Right hindlimb (tissue), 1 donor: ENCODE measurements at regions not wholly inside any gene's neighbourhood (a gene's known extent, or its start where the extent isn't known, plus 50 kb on each side); places are given as distances from the start of the nearest gene placed in this dataset.
"Not testable (repeated sequence)": the region's sequence is repeated elsewhere in the genome, so short reads cannot be mapped to it uniquely, and the experiment has no call there.

Experiments
- DNase-seq: peaks from one replicate; pipeline ENCODE4 v3.0.0-alpha.2; 2018

DNA sequence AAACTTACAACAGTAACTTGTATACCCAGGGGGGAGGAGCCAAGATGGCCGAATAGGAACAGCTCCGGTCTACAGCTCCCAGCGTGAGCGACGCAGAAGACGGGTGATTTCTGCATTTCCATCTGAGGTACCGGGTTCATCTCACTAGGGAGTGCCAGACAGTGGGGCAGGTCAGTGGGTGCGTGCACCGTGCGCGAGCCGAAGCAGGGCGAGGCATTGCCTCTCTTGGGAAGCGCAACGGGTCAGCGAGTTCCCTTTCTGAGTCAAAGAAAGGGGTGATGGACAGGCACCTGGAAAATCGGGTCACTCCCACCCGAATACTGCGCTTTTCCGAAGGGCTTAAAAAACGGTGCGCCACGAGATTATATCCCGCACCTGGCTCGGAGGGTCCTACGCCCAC lies 278.8 kb downstream of the FAM47B start:
- DNase-seq: not testable (repeated sequence)

- DNase-seq: no peak
These were observed 301.6 kb downstream of the FAM47B start for GRCh38 chrX:35244088-35244741.

DNA sequence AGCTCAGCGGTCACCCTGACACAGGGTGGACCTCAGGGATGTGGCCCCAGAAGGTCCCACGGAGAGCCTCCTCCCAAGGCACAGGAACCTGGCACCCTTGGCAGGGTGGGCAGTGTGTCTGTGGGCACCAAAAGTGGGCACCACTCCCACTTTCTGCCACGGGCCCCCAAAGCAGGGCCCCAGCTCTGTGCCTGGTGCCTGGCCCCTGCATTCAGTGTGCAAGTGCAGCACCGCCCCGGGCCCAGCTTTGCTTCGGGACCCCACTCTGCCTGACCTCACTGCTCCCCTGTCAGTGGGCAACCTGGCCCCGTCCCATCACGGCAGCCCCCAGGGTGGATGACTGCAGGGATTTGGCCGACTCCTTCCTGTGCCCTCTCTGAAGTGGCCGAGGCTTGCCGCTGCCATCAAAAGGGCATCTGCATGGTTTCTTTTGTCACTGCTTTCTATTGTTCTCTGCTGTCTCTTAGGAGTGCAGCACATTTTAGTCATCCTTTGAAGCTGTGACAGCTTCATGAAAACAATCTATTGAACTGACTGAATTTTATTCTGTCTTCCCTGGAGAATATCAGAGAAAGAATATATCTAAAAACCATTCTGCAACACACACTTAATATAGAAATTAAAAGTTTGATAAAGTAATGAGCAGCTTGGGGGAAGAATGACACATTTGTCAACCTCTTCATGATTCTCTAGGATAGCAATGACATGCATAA lies 302.4 kb downstream of the FAM47B start:
- DNase-seq: no peak

DNA sequence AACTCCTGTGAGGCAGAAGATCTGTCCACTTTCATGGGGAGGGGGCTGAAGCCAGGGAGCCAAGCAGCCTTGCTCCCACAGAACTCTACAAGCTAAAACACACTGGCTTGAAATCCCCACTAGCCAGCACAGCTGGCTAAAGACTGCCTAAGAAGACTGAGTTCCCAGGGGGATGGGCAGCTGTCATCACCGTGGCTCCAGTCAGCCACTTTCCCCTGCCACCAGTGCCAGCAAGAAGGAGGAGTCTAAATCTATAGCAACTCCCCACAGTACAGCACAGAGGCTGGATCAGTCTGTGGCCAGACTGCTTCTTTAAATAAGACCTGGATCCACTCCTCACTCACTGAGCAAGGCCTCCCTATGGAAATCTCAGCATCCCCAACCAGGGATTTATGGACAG lies 308.6 kb downstream of the FAM47B start:
- peak; percentile 22 for DNase-seq

DNA sequence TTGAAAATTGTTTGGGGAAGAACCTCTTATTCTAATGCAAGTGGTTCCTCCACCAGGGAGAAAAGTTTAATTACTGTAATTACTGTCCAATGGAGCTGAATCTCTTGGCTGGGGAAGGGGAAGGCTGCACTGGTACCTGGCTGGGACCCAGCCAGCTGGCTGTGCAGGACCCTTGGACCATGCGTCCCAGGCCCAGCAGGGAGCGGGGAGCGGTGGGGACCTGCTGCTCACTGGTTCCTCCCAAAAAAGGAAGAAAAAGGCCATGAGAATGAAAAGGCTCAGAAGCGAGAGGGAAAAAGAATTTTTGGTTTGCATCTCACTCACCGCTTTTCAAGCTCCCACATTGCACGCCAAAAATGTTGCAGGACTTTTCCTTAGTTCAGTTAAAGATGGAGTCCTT lies 333.5 kb downstream of the FAM47B start:
- DNase-seq: no peak

GRCh38 chrX:35285289-35285962 lies 342.8 kb downstream of the FAM47B start:
- no peak for DNase-seq

GRCh38 chrX:35288657-35289056 lies 346.1 kb downstream of the FAM47B start:
- DNase-seq: no peak

GRCh38 chrX:35289952-35290351 lies 347.4 kb downstream of the FAM47B start:
- DNase-seq: no peak

DNA sequence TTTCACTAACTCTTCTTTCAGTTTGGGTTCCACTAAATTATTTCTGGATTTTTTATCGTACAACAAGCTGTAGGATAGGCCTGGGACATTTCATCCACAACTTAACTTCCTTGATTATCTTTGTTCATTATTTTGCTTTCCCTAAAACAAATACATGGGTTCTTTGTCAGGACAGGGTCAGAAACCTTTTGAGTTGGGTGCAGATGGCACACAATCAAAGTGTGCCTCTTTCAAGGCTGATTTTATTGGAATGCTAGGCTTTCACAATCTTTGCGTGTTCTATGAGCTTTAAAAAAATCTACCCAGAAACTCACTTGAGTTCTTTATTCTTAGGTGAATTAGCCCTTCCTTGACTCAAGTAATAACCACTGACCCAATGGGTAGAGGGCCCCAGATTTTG lies 348.4 kb downstream of the FAM47B start:
- DNase-seq: no peak

DNA sequence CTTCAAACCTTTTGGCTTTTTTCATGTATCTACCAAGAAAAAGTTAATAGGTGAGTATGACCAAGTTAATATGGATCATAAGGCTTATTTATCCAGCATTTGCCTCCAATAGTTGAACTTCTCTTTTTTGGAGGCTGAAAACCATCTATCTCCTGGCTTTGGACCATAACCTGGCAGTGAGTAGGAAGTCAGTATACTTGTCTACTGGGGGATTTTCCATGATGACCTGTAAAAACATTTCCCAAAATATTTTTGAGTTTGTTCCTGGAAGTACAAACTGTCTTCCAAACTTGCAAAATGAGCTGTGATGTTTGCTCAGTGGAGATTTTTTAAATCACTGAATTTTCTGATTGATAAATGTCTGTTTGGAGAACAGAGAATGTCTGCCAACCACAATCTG lies 349.9 kb downstream of the FAM47B start:
- no peak for DNase-seq

- not testable (repeated sequence) for DNase-seq
These were observed 362.4 kb downstream of the FAM47B start for GRCh38 chrX:35305037-35305436.

DNA sequence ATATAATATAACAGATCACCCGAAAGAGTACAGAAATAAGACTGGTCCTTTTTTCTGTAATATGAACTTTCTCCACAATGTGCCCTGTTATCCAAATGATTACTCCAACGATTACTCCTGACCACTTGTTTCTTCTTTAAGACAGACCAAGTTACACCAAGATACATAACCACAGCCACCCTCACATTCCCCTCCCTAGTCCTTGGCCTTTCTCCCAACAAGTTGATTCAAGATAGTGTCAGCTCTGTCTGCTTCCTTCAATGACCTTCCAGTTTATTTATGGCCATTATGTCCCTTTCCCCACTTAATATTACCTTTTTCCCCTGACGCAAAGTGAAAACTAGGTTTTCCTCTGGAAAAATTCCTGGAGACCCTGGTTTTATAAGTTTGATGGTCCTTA lies 397.2 kb downstream of the FAM47B start:
- no peak for DNase-seq

GRCh38 chrX:35340465-35340864 lies 397.9 kb downstream of the FAM47B start:
- no peak for DNase-seq

DNA sequence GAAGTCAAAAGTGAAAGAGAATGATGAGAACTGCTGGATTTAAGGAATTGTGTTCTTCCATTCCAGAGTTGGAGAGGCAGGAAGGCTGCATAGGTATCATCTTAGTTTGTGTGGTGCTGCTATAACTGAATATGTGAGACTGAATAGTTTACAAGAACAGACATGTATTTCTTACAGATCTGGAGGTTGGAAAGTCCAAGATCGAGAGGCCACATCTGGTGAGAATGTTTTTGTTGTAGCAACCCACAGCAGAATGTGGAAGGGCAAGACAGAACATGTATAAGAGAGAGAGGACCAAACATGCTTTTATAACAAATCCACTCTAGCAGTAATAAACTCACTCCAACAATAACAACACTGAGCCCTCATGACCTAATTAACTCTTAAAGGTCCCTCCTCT lies 408.6 kb downstream of the FAM47B start:
- no peak for DNase-seq

- DNase-seq: peak; percentile 50
These were observed 409.3 kb downstream of the FAM47B start for GRCh38 chrX:35351795-35352483.

DNA sequence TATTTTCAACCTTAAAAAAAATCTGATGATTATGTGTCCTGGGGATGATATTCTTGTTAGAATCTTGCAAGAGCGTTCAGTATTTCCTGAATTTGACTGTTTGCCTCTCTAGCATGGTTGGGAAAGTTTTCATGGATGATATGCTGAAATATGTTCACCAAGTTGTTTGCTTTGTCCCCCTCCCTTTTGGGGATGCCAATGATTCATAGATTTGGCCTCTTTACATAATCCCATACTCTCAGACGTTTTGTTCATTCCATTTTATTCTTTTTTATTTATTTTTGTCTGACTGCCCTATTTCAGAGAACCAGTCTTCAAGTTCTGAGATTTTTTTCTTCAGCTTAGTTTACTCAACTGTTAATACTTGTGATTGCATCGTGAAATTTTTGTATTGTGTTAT lies 415.1 kb downstream of the FAM47B start:
- no peak for DNase-seq

DNA sequence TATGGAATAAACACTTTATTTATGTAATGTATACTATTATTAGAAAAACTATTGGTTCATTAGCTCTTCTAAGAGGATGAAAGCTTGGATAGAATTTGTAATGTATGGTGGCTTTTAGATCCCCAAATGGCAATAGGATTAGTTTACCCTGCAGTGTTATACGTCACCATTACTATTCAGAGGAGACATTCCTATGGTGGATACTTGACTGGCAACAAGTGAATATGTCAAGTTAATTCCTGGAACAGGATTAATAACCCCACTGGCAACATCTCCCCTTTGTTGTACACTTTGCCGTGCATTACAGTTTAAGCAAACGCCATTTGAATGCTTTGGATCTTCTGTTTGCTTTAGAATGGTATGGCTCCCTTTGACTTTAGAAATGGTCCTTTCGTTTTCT lies 420.3 kb downstream of the FAM47B start:
- no peak for DNase-seq

DNA sequence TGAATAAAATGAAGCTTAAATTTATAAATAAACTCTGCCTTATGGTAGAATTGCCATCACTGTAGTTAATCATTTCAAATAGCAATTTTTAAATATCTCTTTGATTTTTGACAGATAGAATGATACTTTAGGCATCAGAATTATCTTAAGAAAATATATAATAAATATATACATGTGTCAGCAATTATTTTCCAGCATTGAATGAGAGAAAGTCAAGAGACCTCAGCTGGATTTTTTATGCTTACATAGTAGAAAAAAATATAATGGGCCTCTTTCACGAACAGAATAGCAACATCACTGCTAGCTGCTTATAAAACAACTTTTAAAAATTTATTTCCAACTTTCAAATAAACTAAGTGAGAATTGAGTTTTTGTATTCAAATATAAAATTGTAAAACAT lies 424.0 kb upstream of the MAGEB16 start:
- no peak for DNase-seq

DNA sequence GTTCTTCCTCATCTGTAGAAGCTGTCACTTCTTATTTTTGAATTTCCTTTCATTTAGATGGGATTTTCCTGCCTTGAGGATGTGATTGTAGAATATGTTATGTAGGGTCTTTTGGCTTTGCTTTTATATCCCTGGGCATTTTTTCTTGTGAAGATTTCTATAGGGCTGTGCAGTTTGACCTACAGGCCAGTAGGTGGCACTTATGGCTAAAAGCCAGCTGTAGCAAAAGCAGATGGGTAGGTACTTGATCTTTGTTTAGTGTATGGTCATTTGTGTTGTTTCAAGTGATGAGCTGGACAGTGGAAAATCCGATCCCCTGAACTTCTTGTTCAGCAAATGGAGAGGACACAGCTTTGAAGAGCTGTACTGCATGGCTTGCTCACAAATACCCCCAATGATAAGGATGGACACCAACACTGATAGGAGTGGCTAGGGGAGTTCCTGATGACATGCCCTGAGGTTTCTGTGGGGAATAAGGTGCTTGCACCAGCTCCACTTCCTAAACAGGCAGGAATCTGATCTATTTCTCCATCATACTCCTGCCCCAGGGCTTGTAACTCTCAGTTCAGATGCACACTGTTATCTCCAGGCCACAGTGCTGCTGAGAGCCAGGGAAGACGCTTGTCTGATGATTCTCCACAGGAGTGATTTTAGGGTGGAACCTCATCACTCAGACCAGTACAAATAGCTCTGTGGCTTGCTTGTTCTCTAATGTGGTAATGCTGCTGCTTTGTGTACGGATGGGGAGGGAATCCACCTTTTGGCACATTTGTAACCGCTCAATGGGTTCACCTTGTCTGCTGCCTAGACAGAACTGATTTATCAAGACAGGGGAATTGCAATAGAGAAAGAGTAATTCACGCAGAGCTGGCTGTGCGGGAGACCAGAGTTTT lies 417.1 kb upstream of the MAGEB16 start:
- no peak for DNase-seq

DNA sequence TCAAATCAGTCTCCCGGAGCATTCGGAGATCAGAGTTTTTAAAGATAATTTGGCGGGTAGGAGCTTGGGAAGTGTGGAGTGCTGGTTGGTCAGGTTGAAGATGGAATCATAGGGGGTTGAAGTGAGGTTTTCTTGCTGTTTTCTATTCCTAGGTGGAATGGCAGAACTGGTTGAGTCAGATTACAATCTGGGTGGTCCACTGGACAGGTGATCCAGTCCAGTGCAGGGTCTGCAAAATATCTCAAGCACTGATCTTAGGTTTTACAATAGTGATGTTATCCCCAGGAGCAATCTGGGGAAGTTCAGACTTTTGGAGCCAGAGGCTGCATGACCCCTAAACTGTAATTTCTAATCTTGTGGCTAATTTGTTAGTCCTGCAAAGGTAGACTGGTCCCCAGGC lies 416.4 kb upstream of the MAGEB16 start:
- not testable (repeated sequence) for DNase-seq

GRCh38 chrX:35382966-35383365 lies 415.2 kb upstream of the MAGEB16 start:
- peak; percentile 20 for DNase-seq

DNA sequence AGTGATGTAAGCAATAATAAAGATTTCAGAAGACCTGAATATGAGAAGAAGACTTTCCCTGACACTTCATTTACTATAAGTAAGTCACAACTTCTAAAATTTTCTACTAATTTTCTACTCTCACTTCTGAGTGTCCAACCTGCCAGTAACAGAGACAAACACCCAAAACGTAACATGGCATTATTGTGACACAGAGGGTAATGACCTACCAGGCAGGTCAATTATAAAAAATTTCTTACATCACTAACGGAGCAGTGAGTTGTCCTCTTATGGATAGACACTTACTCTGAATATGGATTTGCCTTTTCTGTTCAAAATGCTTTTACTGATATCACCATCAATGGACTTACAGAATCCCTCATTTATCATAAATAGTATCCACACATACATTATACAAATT lies 405.9 kb upstream of the MAGEB16 start:
- DNase-seq: no peak

- DNase-seq: no peak
These were observed 391.8 kb upstream of the MAGEB16 start for GRCh38 chrX:35406386-35406785.
